ENCODE measurements at regions not wholly inside any gene's neighbourhood (a gene's known extent, or its start where the extent isn't known, plus 50 kb on each side); places are given as distances from the start of the nearest gene placed in this dataset.
A peak's percentile ranks its signal among the peaks of the same experiment; 100 is the strongest.

GRCh38 chr7:94277236-94277635 is 117.5 kb upstream of the COL1A2 start:
- TF ChIP-seq, protein P1, sequence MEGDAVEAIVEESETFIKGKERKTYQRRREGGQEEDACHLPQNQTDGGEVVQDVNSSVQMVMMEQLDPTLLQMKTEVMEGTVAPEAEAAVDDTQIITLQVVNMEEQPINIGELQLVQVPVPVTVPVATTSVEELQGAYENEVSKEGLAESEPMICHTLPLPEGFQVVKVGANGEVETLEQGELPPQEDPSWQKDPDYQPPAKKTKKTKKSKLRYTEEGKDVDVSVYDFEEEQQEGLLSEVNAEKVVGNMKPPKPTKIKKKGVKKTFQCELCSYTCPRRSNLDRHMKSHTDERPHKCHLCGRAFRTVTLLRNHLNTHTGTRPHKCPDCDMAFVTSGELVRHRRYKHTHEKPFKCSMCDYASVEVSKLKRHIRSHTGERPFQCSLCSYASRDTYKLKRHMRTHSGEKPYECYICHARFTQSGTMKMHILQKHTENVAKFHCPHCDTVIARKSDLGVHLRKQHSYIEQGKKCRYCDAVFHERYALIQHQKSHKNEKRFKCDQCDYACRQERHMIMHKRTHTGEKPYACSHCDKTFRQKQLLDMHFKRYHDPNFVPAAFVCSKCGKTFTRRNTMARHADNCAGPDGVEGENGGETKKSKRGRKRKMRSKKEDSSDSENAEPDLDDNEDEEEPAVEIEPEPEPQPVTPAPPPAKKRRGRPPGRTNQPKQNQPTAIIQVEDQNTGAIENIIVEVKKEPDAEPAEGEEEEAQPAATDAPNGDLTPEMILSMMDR (IDR thresholded peaks at IDR 0.05): no peak

DNA sequence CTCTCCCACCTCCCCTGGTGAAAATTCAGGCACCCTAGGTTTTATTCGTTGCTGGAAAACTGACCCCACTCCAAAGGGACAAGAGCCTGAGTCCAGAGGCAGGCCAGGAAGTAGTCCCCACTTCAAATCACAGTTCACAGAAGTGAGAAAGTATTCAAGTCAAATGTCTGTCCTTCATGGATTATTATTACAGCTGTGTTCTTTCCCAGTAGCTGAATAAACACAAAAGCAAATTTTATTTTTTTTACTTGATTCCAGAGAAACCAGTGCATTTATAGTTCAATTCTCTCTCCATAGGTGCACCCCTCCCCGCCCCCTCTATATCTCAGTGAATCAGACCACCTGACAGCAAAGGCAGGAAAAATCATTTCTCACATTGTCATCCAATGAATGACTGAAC is 113.8 kb upstream of the COL1A2 start:
- Histone ChIP-seq H3K27me3 (no peaks in the 10 kb centered on the region), H3K4me1 (no peaks in the 10 kb centered on the region), H3K27ac (no peak overlapping the region), H3K36me3 (no peaks in the 10 kb centered on the region), H3K4me3 (no peak overlapping the region), H3K9ac (ENCODE audit: low read depth in 2 of 2, low read length in 2 of 2) (no peak overlapping the region), H3K9me3 (no peaks in the 10 kb centered on the region)
- TF ChIP-seq, protein P1 (IDR thresholded peaks at IDR 0.05): no peak
- intact Hi-C loops (cut with DNase I): no loop called here
- DNase-seq: no peak

More at GRCh38 chr7:94277236-94277635, 117.5 kb upstream of the COL1A2 start:
- Histone ChIP-seq H3K4me1 (no peaks in the 10 kb centered on the region), H3K9me3 (no peaks in the 10 kb centered on the region), H3K4me3 (no peak overlapping the region), H3K36me3 (no peaks in the 10 kb centered on the region), H3K27ac (no peak overlapping the region), H3K27me3 (no peaks in the 10 kb centered on the region), H3K9ac (ENCODE audit: low read depth in 2 of 2, low read length in 2 of 2) (no peak overlapping the region)
- no peak for DNase-seq
- intact Hi-C loops (cut with DNase I): no loop called here

DNA sequence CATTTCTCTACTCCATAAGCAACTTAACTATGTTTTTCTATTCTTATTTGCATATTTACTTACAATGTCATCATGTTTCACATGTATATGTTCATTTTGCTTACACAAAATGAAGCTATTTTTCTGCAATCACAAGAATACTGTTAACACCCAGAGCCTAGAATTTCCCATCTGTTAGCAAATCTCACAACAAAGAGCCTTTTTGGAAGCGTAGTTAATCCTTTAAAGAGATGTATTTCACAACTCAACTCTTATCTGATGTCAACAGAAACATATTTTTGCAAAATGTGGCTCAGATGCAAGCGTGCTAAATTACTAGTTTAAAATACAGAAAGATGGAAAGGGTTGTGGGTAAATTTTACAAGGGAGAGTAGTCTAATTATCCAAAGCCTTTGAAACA is 110.6 kb upstream of the COL1A2 start:
- intact Hi-C loops (cut with DNase I): no loop called here
- H3K27me3 ChIP-seq: no peaks in the 10 kb centered on the region
- H3K9me3 ChIP-seq: no peaks in the 10 kb centered on the region
- no peak overlapping the region for H3K4me3 ChIP-seq
- H3K9ac ChIP-seq (ENCODE audit: low read depth in 2 of 2, low read length in 2 of 2): no peak overlapping the region
- H3K4me1 ChIP-seq: no peaks in the 10 kb centered on the region
- H3K36me3 ChIP-seq: no peaks in the 10 kb centered on the region
- no peak for DNase-seq
- H3K27ac ChIP-seq: no peak overlapping the region
- TF ChIP-seq, protein P1 (IDR thresholded peaks at IDR 0.05): no peak

GRCh38 chr7:94286111-94286510 is 108.6 kb upstream of the COL1A2 start:
- intact Hi-C loops (cut with DNase I): no loop called here
- no peaks in the 10 kb centered on the region for H3K9me3 ChIP-seq
- H3K4me3 ChIP-seq: no peak overlapping the region
- no peak overlapping the region for H3K27ac ChIP-seq
- no peak overlapping the region for H3K9ac ChIP-seq (ENCODE audit: low read depth in 2 of 2, low read length in 2 of 2)
- H3K27me3 ChIP-seq: no peaks in the 10 kb centered on the region
- DNase-seq: no peak
- H3K36me3 ChIP-seq: no peaks in the 10 kb centered on the region
- H3K4me1 ChIP-seq: no peaks in the 10 kb centered on the region
- TF ChIP-seq, protein P1 (IDR thresholded peaks at IDR 0.05): no peak

DNA sequence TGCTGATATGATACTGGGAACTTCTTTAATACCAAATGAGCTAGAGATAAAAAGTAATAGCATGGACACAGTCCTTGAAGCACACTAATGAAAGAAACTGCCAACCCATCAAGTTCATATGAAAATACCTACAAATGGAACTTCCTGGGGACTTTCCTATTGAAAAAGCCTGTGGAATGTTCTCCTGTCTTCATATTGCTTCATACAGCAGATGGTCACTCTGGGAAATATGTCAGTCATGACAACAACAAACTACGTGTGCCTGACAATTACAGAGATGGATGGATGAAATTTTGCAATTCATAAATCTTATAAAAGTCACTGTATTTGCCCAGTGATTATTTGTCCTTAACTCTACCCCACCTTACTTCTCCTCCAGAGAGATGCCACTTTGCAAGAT is 106.6 kb upstream of the COL1A2 start:
- no peak overlapping the region for H3K4me3 ChIP-seq
- H3K9ac ChIP-seq (ENCODE audit: low read depth in 2 of 2, low read length in 2 of 2): no peak overlapping the region
- TF ChIP-seq, protein P1 (IDR thresholded peaks at IDR 0.05): no peak
- no peaks in the 10 kb centered on the region for H3K36me3 ChIP-seq
- no peaks in the 10 kb centered on the region for H3K4me1 ChIP-seq
- H3K27ac ChIP-seq: no peak overlapping the region
- no peaks in the 10 kb centered on the region for H3K9me3 ChIP-seq
- H3K27me3 ChIP-seq: no peaks in the 10 kb centered on the region
- intact Hi-C loops (cut with DNase I): no loop called here
- no peak for DNase-seq

GRCh38 chr7:94289071-94289470 is 105.6 kb upstream of the COL1A2 start:
- Histone ChIP-seq H3K4me3 (no peak overlapping the region), H3K36me3 (no peaks in the 10 kb centered on the region), H3K4me1 (no peaks in the 10 kb centered on the region), H3K9ac (ENCODE audit: low read depth in 2 of 2, low read length in 2 of 2) (no peak overlapping the region), H3K27ac (no peak overlapping the region), H3K9me3 (no peaks in the 10 kb centered on the region), H3K27me3 (no peaks in the 10 kb centered on the region)
- peak; percentile 48 for DNase-seq
- TF ChIP-seq, protein P1 (IDR thresholded peaks at IDR 0.05): peak; percentile 55
- intact Hi-C loops (cut with DNase I): no loop called here

All from colonic mucosa (tissue), 4 donors.